Ovary (tissue), 7 donors: ENCODE measurements at regions not wholly inside any gene's neighbourhood (a gene's known extent, or its start where the extent isn't known, plus 50 kb on each side); places are given as distances from the start of the nearest gene placed in this dataset.

ENCODE experiments used
- DNase-seq, 5 donors: peaks; one replicate each; pipeline ENCODE4 v3.0.0-alpha.2; 2019 to 2020
- H3K27ac ChIP-seq, 2 donors: fragments of 200-600 bp; one replicate each; pipeline versions ENCODE4 v1.5.1 to v1.8.0; 2019 to 2022
- H3K27me3 ChIP-seq: fragments of 200-600 bp; one replicate; pipeline ENCODE4 v1.8.0; 2022
- H3K36me3 ChIP-seq: fragments of 200-600 bp; sonication (generic); one replicate; pipeline ENCODE4 v1.5.1; 2019
- H3K4me1 ChIP-seq: one replicate; pipeline ENCODE4 v1.8.1; 2013; ENCODE audit warnings: mild to moderate bottlenecking, moderate library complexity; ENCODE audit not compliant: insufficient read depth
- H3K4me3 ChIP-seq: fragments of 200-600 bp; sonication (generic); one replicate; pipeline ENCODE4 v1.5.1; 2017
- H3K9me3 ChIP-seq, 2 donors: fragments of 200-600 bp in 1 of 2; sonication (generic) in 1 of 2; one replicate each; pipeline versions ENCODE4 v1.5.1 to v1.8.1; 2013 to 2019; ENCODE audit warnings: mild to moderate bottlenecking in 1 of 2, moderate library complexity in 1 of 2
- EP300 ChIP-seq: sonication (generic); formaldehyde crosslinking; IDR thresholded peaks from one replicate; pipeline ENCODE4 v1.6.1; 2017; ENCODE audit warnings: antibody characterized with exemption
- POLR2A ChIP-seq: fragments of 450-650 bp; IDR thresholded peaks from one replicate; pipeline ENCODE4 v1.6.1; 2017; ENCODE audit warnings: antibody characterized with exemption, mild to moderate bottlenecking, moderate library complexity
- WGBS, 3 donors: extraction: QIAGEN DNeasy Blood & Tissue Kit in 1 of 3; methylation state at CpG; one replicate each; pipeline versions ENCODE4 v1.1.5 to v1.1.7; 2013 to 2017; 5-methylcytosine and 5-hydroxymethylcytosine counted together
- intact Hi-C, 4 donors: fragments of 100-400 bp; cut with DNase I; formaldehyde crosslinking; loops; one replicate each; pipeline versions ENCODE4 v1.11.0 to v1.15.1; 2022 to 2023
- TF ChIP-seq, protein P1 (sequence below), 3 donors: fragments of 450-650 bp in 2 of 3; fragments of 200-600 bp in 1 of 3; IDR thresholded peaks; one replicate each; pipeline versions ENCODE4 v1.5.1 to v1.8.0; 2016 to 2022; ENCODE audit warnings: antibody characterized with exemption in 3 of 3, mild to moderate bottlenecking in 1 of 3
- donor health status: DM: no; HTN: no; CAD: no; lungs with moderate emphysema.
- donor health status: DM: no; HTN: no; CAD: no.
- donor health status: Bipolar disorder and iron deficiency.
- donor health status: DM: no; HTN: no; CAD: no.
- donor health status: DM: yes; HTN: yes; CAD: no.

DNA sequence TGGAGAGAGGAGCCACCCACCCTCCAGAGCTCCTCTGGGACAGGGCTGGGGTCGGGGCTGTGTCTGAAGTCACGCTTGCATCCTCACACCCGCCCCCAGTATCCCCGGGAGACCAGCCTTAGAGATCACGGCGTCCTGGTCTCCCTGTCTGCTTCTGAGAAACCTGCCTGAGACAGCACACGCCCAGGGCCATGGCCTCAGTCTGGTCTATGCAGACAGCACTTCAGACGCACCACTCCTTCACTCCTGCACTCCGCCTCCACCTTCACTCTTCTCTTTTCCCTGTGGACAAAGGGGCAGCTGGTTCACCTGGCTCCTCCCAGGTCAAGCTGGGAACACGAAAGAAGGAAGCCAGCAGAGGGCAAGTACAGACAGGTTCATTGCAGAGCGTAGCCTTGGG, 248.0 kb upstream of the GSE1 start:
- no peak overlapping the region for H3K27ac ChIP-seq
- H3K9me3 ChIP-seq = no peaks in the 10 kb centered on the region
- H3K4me3 ChIP-seq = no peak overlapping the region
- intact Hi-C loops = no loop called here
- no peak for TF ChIP-seq EP300
- TF ChIP-seq, protein P1, sequence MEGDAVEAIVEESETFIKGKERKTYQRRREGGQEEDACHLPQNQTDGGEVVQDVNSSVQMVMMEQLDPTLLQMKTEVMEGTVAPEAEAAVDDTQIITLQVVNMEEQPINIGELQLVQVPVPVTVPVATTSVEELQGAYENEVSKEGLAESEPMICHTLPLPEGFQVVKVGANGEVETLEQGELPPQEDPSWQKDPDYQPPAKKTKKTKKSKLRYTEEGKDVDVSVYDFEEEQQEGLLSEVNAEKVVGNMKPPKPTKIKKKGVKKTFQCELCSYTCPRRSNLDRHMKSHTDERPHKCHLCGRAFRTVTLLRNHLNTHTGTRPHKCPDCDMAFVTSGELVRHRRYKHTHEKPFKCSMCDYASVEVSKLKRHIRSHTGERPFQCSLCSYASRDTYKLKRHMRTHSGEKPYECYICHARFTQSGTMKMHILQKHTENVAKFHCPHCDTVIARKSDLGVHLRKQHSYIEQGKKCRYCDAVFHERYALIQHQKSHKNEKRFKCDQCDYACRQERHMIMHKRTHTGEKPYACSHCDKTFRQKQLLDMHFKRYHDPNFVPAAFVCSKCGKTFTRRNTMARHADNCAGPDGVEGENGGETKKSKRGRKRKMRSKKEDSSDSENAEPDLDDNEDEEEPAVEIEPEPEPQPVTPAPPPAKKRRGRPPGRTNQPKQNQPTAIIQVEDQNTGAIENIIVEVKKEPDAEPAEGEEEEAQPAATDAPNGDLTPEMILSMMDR (IDR thresholded peaks at IDR 0.05) = no peak
- TF ChIP-seq POLR2A = no peak
- H3K27me3 ChIP-seq = no peaks in the 10 kb centered on the region
- WGBS, 3 donors = 89 to 92% (median 92%) methylated on average over 11 of the region's 11 CpGs
- no peak for DNase-seq
- H3K4me1 ChIP-seq = peaks cover 4% of the 10 kb centered on the region
- no peaks in the 10 kb centered on the region for H3K36me3 ChIP-seq

DNA sequence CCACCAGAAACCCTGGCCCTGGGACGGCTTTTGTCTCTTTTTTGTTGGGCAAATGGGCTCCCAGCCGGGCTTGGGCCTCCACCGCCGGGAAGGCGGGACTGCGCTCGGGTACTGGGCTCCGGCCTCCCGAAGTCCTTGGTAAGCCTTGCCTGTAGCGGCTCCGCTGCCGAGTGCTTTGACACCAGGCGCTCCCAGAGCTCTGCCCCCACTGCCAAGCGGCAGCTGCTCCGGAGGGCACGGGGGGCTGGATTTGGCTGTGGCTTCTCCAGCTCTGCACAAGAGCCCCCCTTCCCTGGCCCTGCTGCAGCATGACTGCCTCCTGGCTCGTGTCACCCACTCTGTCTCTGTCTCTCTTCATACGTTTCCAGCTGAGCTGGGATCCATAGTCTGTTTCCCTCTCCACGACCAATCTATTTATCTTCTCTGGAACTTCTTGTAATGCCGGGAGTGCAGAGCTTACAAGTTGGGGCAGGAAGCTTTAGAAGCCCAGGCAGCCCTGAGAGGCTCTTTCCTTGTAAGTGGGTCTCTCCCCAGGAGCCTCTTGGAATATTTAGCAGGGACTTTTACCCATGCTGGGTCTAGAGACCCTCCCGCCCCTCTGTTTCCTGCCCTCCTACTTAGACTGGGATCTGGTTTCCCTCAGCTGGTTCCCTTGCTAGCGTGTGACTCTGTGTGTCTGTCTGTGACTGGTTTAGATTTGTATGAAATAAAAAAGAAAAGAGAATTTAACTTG, 246.9 kb upstream of the GSE1 start:
- no peaks in the 10 kb centered on the region for H3K36me3 ChIP-seq
- no peak for DNase-seq
- no peaks in the 10 kb centered on the region for H3K9me3 ChIP-seq
- H3K4me1 ChIP-seq = peaks cover 4% of the 10 kb centered on the region
- no peak overlapping the region for H3K4me3 ChIP-seq
- intact Hi-C loops = no loop called here
- WGBS, 3 donors = 65 to 77% (median 75%) methylated on average over 21 to 22 of the region's 22 CpGs
- TF ChIP-seq, protein P1 (IDR thresholded peaks at IDR 0.05) = no peak
- TF ChIP-seq POLR2A (no peak), EP300 (no peak)
- H3K27ac ChIP-seq = no peak overlapping the region
- no peaks in the 10 kb centered on the region for H3K27me3 ChIP-seq

DNA sequence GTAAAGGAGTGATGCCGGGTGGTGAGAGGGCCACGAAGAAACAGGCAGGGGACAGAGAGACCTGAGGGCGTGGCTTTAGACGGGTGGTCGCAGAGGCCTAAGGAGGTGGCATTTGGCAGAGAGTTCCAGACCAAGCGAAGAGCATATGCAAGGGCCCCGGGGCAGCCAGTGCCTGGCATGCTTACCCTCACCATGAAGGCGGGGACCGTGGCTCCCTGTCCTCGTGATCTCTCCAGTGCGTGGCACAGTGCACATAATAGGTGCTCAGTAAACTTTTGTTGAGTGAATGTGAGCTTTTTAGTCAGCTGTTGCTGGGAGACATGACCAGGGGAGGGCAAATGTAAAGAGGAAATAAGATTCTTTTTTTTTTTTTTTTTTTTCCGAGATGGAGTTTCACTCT, 245.6 kb upstream of the GSE1 start:
- no peaks in the 10 kb centered on the region for H3K27me3 ChIP-seq
- DNase-seq = no peak
- H3K9me3 ChIP-seq = no peaks in the 10 kb centered on the region
- TF ChIP-seq, protein P1 (IDR thresholded peaks at IDR 0.05) = no peak
- no peak for TF ChIP-seq EP300
- no peak for TF ChIP-seq POLR2A
- H3K4me3 ChIP-seq = no peak overlapping the region
- intact Hi-C loops = no loop called here
- peaks cover 4% of the 10 kb centered on the region for H3K4me1 ChIP-seq
- WGBS, 3 donors = 94 to 97% (median 96%) methylated on average over 11 to 12 of the region's 12 CpGs
- H3K36me3 ChIP-seq = no peaks in the 10 kb centered on the region
- no peak overlapping the region for H3K27ac ChIP-seq

DNA sequence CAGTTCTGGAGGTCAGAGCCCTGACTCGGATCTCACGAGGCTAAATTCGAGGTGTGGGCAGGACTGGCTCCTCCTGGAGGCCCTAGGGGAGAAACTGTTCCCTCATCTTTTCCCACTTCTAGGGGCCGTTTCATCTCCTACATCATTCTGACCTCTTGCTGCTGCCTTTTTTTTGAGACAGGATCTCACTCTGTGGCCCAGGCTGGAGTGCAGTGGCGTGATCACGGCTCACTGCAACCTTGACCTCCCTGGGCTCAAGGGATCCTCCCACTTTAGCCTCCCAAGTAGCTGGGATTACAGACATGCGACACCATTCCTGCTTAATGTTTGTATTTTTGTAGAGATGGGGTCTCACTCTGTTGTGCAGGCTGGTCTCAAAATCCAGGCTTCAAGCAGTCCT, 244.1 kb upstream of the GSE1 start:
- no peak for DNase-seq
- Histone ChIP-seq H3K4me3 (no peak overlapping the region), H3K27ac (no peak overlapping the region), H3K9me3 (no peaks in the 10 kb centered on the region), H3K27me3 (no peaks in the 10 kb centered on the region), H3K4me1 (peaks cover 8% of the 10 kb centered on the region), H3K36me3 (no peaks in the 10 kb centered on the region)
- intact Hi-C loops = no loop called here
- WGBS, 3 donors = 65 to 76% (median 73%) methylated on average over 7 of the region's 7 CpGs
- TF ChIP-seq, protein P1 (IDR thresholded peaks at IDR 0.05) = no peak
- no peak for TF ChIP-seq POLR2A
- no peak for TF ChIP-seq EP300
